A673 (cell line): ENCODE measurements at regions not wholly inside any gene's neighbourhood (a gene's known extent, or its start where the extent isn't known, plus 50 kb on each side); places are given as distances from the start of the nearest gene placed in this dataset.

Experiments
- BruUV-seq: library from RNA; stranded (reverse); fragments of 400-500 nt; replicated peaks from 2 replicates; lab custom pipeline; 2021; lab: Mats Ljungman, UMichigan
- CTCF ChIA-PET: fragments of 300-600 bp; sonication (Branson Sonifier 250); formaldehyde crosslinking; loops from one replicate; lab custom pipeline; 2022; ENCODE audit warnings: antibody characterized with exemption; lab: Charles Lee
- POLR2A ChIA-PET: fragments of 300-600 bp; sonication (Branson Sonifier 250); formaldehyde crosslinking; loops from one replicate; lab custom pipeline; 2022; ENCODE audit warnings: antibody characterized with exemption; ENCODE audit not compliant: low non-redundant PET; lab: Charles Lee
- DNase-seq: peaks from one replicate; pipeline ENCODE4 v3.0.0-alpha.2; 2015; ENCODE audit warnings: low spot score
- H3K27ac ChIP-seq: fragments of 200-600 bp; sonication (generic); 2 replicates; pipeline ENCODE4 v1.5.1; 2016; ENCODE audit warnings: mixed run types, low read depth, mild to moderate bottlenecking, mixed read lengths, antibody characterized with exemption, low read length; ENCODE audit not compliant: poor library complexity, severe bottlenecking
- H3K27me3 ChIP-seq: fragments of 200-600 bp; sonication (generic); replicated peaks from 2 replicates; pipeline ENCODE4 v1.6.1; 2017; ENCODE audit warnings: mixed run types, low read depth, mild to moderate bottlenecking, mixed read lengths, antibody characterized with exemption, low read length; ENCODE audit not compliant: insufficient read depth, poor library complexity
- H3K36me3 ChIP-seq: fragments of 200-600 bp; sonication (generic); 2 replicates; pipeline ENCODE4 v1.6.1; 2016; ENCODE audit warnings: mixed run types, mild to moderate bottlenecking, mixed read lengths, antibody characterized with exemption, low read length; ENCODE audit not compliant: insufficient read depth, poor library complexity, severe bottlenecking
- H3K4me1 ChIP-seq: fragments of 200-600 bp; sonication (generic); 2 replicates; pipeline ENCODE4 v1.6.1; 2017; ENCODE audit warnings: mixed run types, mild to moderate bottlenecking, mixed read lengths, antibody characterized with exemption, low read length; ENCODE audit not compliant: insufficient read depth, poor library complexity, severe bottlenecking
- H3K4me3 ChIP-seq: fragments of 200-600 bp; sonication (generic); 2 replicates; pipeline ENCODE4 v1.5.1; 2016; ENCODE audit warnings: low read depth, mixed run types, mild to moderate bottlenecking, mixed read lengths, low read length; ENCODE audit not compliant: poor library complexity, severe bottlenecking
- H3K9me3 ChIP-seq: fragments of 200-600 bp; sonication (generic); 2 replicates; pipeline ENCODE4 v1.6.1; 2016; ENCODE audit warnings: mixed run types, low read depth, mild to moderate bottlenecking, mixed read lengths, antibody characterized with exemption, low read length; ENCODE audit not compliant: poor library complexity, severe bottlenecking
- EZH2 ChIP-seq: fragments of 200-600 bp; sonication (generic); IDR thresholded peaks from 2 replicates; pipeline ENCODE4 v1.6.1; 2017; ENCODE audit warnings: borderline replicate concordance, low read depth, mild to moderate bottlenecking, mixed read lengths, antibody characterized with exemption, low read length; ENCODE audit not compliant: poor library complexity, severe bottlenecking
- intact Hi-C: fragments of 100-400 bp; cut with micrococcal nuclease; formaldehyde crosslinking; loops from one replicate; pipeline ENCODE4 v1.10.0; 2022; ENCODE audit not compliant: unreplicated experiment
- TF ChIP-seq, protein P1 (sequence below): fragments of 300-800, 200-600 bp; sonication (generic); conservative IDR thresholded peaks from 2 replicates; pipeline ENCODE4 v1.5.1; 2017; ENCODE audit warnings: low read depth, mild to moderate bottlenecking, antibody characterized with exemption, low read length, moderate library complexity, mixed read lengths

- H3K36me3 ChIP-seq = no peaks in the 10 kb centered on the region
- TF ChIP-seq EZH2 = no peak
- TF ChIP-seq, protein P1, sequence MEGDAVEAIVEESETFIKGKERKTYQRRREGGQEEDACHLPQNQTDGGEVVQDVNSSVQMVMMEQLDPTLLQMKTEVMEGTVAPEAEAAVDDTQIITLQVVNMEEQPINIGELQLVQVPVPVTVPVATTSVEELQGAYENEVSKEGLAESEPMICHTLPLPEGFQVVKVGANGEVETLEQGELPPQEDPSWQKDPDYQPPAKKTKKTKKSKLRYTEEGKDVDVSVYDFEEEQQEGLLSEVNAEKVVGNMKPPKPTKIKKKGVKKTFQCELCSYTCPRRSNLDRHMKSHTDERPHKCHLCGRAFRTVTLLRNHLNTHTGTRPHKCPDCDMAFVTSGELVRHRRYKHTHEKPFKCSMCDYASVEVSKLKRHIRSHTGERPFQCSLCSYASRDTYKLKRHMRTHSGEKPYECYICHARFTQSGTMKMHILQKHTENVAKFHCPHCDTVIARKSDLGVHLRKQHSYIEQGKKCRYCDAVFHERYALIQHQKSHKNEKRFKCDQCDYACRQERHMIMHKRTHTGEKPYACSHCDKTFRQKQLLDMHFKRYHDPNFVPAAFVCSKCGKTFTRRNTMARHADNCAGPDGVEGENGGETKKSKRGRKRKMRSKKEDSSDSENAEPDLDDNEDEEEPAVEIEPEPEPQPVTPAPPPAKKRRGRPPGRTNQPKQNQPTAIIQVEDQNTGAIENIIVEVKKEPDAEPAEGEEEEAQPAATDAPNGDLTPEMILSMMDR = no peak
- intact Hi-C loops = no loop called here
- POLR2A ChIA-PET = no interaction called here
- H3K4me1 ChIP-seq = no peaks in the 10 kb centered on the region
- H3K9me3 ChIP-seq = no peaks in the 10 kb centered on the region
- CTCF ChIA-PET = no interaction called here
- no peak overlapping the region for H3K4me3 ChIP-seq
- H3K27ac ChIP-seq = no peak overlapping the region
- no peaks in the 10 kb centered on the region for H3K27me3 ChIP-seq
- no TSS peak for BruUV-seq
- DNase-seq = no peak
These were observed 134.8 kb downstream of the CD83 start for GRCh38 chr6:14252271-14252850.

GRCh38 chr6:14254505-14254904 is 136.9 kb downstream of the CD83 start:
- Histone ChIP-seq H3K9me3 (no peaks in the 10 kb centered on the region), H3K4me1 (no peaks in the 10 kb centered on the region), H3K27ac (no peak overlapping the region), H3K27me3 (no peaks in the 10 kb centered on the region), H3K36me3 (no peaks in the 10 kb centered on the region), H3K4me3 (no peak overlapping the region)
- CTCF ChIA-PET = no interaction called here
- no peak for TF ChIP-seq EZH2
- TF ChIP-seq, protein P1 = no peak
- BruUV-seq = no TSS peak
- intact Hi-C loops = no loop called here
- POLR2A ChIA-PET = no interaction called here
- DNase-seq = no peak

- Histone ChIP-seq H3K4me1 (no peaks in the 10 kb centered on the region), H3K27me3 (no peaks in the 10 kb centered on the region), H3K4me3 (no peak overlapping the region), H3K27ac (no peak overlapping the region), H3K36me3 (no peaks in the 10 kb centered on the region), H3K9me3 (no peaks in the 10 kb centered on the region)
- CTCF ChIA-PET = no interaction called here
- intact Hi-C loops = no loop called here
- no peak for TF ChIP-seq EZH2
- TF ChIP-seq, protein P1 = no peak
- no TSS peak for BruUV-seq
- POLR2A ChIA-PET = no interaction called here
- DNase-seq = no peak
These were observed 138.3 kb downstream of the CD83 start for GRCh38 chr6:14255916-14256315.
